NCI-H2107 treated with DMSO at 0.1 percent for 48 hours (cell line): ENCODE measurements at regions not wholly inside any gene's neighbourhood (a gene's known extent, or its start where the extent isn't known, plus 50 kb on each side); places are given as distances from the start of the nearest gene placed in this dataset.

Experiments
- DNase-seq: peaks from one replicate; lab custom pipeline; 2025; ENCODE audit not compliant: unreplicated experiment; lab: John Stamatoyannopoulos, UW

- DNase-seq: no peak
These were observed 724.7 kb downstream of the GALR1 start for GRCh38 chr18:77974329-77974728.

GRCh38 chr18:77977331-77977730 is 727.7 kb downstream of the GALR1 start:
- no peak for DNase-seq

- no peak for DNase-seq
These were observed 730.6 kb downstream of the GALR1 start for GRCh38 chr18:77980275-77980674.

- DNase-seq: no peak
These were observed 732.2 kb downstream of the GALR1 start for GRCh38 chr18:77981874-77982273.

GRCh38 chr18:77983270-77983669 is 733.6 kb downstream of the GALR1 start:
- DNase-seq: no peak

DNA sequence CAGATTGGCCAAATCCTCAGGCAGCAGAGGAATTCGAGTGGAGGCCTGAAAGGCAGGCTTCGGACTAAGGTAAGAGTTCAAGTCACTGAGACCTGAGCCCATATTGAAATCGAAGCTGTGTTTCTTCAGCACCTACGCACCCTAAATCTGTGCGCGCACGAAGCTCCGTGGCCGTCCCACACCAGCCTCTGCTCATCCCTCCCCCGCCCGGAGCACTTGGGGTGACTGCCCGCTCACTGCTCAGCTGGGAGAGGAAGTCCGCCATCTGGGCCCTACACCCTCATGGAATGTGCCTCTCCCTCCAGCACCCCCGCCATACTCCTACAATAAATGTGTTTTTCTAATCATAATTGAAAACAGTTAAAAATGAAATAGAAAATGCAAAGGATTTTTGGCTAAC is 734.5 kb downstream of the GALR1 start:
- no peak for DNase-seq

DNA sequence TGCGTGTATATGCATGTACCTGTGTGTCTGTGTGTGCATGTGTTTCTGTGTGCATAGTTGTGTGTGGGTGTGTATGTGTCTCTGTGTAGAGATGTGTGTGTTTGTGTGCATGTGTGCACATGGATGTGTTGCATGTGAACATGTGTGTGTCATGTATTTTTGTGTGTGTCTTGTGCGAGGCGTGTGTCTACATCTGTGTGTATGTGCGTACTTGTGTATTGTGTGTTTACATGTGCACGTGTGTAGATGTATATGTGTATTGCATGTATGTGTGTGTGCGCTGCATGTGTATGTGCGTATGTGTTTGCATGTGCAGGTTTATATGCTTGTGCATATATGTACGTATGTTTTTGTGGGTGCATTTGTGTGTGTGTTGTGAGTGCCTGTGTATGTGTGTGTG is 735.2 kb downstream of the GALR1 start:
- no peak for DNase-seq

GRCh38 chr18:77985526-77986281 is 736.1 kb downstream of the GALR1 start:
- DNase-seq: no peak

GRCh38 chr18:77990131-77990530 is 740.5 kb downstream of the GALR1 start:
- DNase-seq: no peak

DNA sequence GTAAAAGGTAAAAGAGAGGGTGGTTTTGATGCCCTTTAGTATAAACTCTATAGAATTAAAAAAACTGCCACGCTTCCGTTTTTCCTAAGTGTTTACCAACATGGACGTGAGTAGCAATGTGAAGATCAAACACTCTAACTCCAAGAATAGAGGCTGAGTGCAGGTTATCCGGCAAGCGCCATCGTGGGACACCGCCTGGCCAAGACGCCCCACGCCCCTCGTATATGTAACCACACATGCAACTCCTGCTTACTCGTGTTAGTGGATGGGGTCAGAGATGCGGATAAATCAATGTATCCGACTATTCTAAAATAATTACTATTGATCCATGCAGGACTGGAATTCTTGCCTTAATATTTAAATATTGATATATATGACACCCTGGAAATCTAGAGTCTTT is 741.3 kb downstream of the GALR1 start:
- DNase-seq: no peak

DNA sequence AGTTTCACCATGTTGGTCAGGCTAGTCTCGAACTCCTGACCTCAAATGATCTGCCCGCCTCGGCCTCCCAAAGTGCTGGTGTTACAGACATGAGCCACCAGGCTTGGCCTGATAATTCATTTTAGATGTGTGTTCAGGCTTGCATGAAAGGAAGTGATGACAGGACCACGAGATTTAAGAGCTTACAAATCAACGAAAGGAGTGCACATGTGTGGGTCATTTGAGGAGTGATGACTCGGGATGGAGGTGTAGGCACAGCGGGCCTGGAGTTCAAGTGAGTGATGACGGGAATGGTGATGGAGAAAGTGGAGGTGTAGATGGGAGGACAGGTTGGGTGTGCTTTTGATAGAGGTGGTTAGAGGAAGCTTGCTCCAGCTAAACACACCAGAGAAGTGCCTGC is 742.4 kb downstream of the GALR1 start:
- no peak for DNase-seq

GRCh38 chr18:77993188-77993981 is 743.7 kb downstream of the GALR1 start:
- no peak for DNase-seq

GRCh38 chr18:77995593-77995992 is 745.9 kb downstream of the GALR1 start:
- no peak for DNase-seq

- no peak for DNase-seq
These were observed 747.1 kb downstream of the GALR1 start for GRCh38 chr18:77996737-77997136.

DNA sequence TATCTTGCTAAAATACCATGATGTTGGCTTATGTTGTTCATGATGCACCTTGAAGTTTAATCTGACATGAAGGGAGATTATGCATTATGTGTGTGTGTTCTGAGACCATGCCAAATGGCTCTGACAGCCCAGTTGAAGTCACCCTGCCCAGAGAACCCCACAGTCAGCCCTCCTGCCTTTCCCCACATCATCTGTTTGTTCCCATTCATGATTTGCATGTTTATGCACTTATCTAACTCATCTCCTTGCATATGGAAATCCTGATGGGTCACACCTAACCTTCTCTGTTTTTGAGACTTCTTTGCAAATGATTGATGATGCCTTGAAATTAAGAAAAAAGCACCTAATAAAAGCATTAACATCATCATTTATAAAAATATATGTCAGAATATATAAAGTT is 752.2 kb downstream of the GALR1 start:
- DNase-seq: no peak

DNA sequence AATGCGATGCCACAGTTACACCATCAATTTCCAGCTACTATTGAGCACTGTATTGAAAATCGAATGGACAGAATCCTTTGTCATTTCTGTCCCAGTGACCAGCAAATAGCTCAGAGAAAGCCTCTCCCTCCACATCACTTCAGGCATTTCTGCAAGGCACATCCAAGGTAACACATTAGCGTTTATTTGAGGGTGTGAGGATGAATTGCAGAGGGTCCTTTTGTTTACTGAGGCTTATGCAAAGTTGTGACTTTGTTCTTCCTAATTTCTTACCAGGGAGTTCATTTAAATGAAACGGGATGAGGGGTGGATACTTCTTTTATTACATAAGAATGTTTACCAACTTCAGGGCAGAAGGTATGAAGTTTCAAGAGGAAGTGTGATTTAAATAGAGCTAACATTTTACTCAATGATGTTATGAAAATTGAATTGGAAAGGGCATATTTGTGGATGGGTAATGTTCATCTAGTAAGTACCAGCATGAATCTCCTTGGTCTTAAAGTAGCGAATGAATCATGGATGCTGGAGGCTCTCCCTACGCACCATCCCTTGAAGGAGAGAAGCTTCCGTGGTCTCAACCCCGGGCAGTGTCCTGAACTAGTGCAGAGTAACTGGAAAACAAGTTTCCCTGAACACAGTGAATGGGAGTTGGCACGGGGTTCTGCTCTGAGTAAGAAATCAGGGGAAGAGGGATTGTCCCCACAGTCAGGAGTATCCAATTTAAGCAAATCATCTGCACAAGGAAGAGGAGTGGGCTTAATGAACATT is 756.5 kb downstream of the GALR1 start:
- no peak for DNase-seq

GRCh38 chr18:78006774-78007260 is 757.2 kb downstream of the GALR1 start:
- no peak for DNase-seq

DNA sequence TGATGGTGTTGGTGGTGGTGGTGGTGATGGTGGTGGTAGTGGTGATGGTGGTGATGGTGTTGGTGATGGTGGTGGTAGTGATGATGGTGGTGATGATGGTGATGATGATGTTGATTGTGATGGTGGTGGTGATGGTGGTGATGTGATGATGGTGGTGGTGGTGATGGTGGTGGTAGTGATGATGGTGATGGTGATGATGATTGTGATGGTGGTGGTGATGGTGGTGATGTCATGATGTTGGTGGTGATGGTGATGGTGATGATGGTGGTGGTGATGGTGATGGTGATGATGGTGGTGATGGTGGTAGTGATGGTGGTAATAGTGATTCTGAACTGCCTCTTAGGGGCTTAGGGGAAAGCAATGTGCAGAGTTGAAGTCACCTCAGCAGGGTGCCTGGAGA is 760.7 kb downstream of the GALR1 start:
- DNase-seq: no peak

GRCh38 chr18:78017869-78018268 is 768.2 kb downstream of the GALR1 start:
- no peak for DNase-seq

DNA sequence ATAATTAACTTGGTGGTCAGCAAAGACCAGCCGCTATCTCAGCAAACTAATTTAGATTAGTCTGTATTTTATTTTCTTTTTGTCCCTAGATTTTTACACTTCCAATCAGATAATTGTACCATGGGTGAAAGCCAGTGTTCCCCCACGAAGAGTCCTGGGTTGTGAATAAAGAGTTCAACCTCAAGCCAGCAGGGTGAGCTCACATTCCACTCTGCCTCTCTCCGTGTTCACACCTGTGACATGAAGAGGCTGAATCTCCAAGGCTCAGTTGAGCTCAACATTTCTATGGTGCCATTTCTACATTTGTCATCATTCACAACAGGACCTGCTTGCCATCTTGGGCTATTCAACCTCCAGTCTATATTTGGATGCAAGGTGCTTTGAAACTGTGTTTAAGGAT is 771.5 kb downstream of the GALR1 start:
- DNase-seq: peak; percentile 15

DNA sequence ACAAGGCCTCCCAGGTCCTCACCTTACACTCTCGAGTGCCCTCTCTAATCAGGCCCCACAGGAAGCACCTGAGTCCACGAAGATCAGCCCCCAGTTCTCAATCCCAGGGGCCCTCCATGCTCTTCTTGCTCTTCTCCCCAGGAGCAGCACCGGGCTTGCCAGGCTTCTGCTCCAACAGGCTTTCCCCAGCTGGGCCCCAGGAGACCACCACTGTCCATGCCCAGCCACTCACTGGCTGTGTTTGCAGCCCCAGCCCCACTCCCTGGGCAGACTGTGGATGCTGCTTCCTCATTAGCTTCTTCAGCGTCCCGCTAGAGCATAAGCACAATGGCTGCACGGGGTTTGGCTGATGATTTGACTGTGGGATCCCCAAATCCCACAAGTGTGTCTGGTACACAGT is 781.9 kb downstream of the GALR1 start:
- DNase-seq: no peak

DNA sequence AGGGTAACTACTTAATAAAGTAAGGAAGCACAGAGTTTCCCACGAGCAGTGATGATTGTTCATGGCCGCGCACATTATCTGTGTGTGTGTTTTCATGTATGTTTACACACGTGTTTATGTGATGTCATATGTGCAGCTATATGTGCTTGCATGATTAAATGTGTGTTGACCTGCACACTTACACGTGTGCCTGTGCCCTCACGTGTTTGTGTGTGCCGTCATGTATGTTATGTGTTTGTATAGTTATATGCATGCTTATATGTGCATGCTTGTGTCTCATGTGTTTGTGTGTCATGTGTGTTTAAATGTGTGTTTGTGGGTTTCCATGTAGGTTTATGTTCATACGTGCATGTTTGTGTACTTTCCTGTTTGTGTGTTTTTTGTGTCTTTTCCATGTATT is 782.3 kb downstream of the GALR1 start:
- DNase-seq: no peak
